ENCODE measurements at regions not wholly inside any gene's neighbourhood (a gene's known extent, or its start where the extent isn't known, plus 50 kb on each side); places are given as distances from the start of the nearest gene placed in this dataset.

DNA sequence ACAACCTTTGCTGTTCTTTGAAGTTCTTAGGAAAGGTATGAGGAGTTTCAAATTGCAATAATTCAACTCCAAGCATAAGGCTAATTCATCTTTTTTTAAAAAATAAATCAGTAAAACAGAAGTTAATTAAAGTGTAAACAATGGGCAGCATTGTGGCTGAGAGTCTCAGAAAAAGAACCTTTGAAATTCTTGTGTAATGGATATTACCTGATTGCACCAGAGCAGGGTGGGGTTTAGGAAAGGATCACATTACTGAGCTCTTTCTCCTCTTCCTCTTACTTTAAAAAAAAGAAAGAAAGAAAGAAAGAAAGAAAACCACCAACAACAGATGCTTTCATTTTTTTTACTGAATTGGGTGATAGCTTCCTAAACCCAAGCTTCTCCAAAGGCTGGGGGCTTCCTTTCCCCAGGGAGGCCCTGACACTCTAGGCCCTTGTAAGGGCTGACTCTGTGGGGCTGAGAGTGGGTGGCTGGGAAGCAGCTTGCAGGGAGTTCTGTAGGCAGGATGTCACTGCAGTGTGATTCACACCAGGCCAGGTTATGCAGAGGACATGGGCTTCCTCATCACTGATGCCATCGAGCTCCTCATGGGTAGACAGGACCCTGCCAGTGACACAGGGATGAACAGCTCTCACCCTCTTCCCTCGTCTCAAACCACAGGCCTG, 564.5 kb downstream of the FGF9 start:
- no peak for DNase-seq (ENCODE audit: low spot score)

DNA sequence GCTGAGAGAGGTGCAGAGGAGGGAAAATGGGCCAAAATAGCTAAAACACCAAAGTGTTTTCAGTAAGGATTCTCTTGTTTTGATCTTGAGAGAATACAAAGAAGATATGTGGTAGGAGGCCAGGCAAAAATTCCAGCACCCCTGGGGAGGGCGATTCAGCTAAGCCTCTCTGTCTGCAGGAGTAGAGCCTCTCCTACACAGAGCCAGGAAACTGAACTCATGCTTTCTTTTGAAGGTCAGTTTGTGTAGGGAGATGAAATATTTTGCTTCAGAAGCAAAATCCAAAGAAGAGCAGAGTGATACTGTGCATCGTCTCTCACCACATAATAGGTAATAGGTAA, 565.0 kb downstream of the FGF9 start:
- no peak for DNase-seq (ENCODE audit: low spot score)

- DNase-seq (ENCODE audit: low spot score), result no peak
Observed at GRCh38 chr13:22238269-22238668, 567.4 kb downstream of the FGF9 start.

- DNase-seq (ENCODE audit: low spot score), result no peak
Observed at GRCh38 chr13:22240716-22241115, 569.8 kb downstream of the FGF9 start.

GRCh38 chr13:22243469-22244163, 572.7 kb downstream of the FGF9 start:
- no peak for DNase-seq (ENCODE audit: low spot score)

GRCh38 chr13:22252281-22252830, 581.5 kb downstream of the FGF9 start:
- DNase-seq (ENCODE audit: low spot score), result no peak

DNA sequence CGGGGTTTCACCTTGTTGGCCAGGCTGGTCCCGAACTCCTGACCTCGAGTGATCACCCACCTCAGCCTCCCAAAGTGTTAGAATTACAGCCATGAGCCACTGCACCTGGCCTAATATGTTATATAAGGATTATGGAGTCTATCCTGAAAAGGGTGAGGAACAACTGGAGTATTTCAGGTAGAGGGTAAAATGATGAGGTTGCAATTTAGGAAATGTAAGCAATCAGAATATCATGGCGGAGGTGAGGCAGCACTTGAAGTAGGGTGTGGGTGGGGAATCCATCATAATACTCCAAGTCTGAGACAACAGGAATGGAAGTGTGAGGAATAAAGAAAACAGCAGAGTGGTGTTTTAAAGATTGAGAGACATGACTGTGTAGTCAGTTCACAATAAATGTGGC, 582.2 kb downstream of the FGF9 start:
- DNase-seq (ENCODE audit: low spot score), result no peak

DNA sequence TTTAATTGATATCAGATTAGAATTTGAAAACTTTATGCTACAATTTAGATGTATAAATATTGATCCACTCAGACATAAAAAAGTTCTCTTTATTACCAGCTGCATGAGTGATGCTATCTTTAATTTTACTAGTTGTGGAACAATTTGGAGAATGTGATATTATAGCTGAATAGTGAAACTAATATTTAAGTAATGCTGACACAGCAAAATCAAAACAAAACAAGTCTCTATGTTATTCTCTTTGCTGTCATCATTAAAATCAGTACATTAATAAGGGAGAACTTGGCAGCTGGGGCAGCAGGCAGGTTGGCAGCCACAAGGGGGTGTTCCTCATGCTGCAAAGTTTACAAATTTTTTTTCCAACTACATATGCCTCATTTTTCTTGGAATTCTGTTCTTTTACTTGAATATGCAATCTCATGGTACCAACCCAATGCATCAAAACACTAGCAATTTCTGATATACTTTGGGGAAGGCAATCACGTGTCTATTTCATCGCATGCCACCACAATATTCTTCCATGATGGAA, 585.3 kb downstream of the FGF9 start:
- no peak for DNase-seq (ENCODE audit: low spot score)

GRCh38 chr13:22262001-22262885, 591.4 kb downstream of the FGF9 start:
- no peak for DNase-seq (ENCODE audit: low spot score)

DNA sequence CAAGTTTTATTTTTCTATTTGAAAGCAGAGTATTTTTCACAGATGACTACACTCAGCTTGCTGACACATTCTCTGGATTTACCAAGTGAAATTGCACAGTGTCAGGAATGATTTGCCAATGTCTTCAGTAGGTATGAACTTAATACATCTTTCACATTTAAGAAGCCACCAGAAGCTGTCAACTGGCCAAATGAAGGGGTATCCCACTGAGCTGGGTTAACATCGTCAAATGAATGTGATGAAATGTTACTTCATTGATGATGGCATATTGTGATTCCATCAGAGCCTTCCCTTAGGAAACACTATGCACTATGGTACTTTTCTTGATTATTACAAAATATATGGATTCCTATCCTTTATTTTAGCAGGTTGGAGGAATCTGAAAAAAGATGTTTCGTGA, 592.3 kb downstream of the FGF9 start:
- DNase-seq (ENCODE audit: low spot score), result no peak

GRCh38 chr13:22265563-22265962, 594.7 kb downstream of the FGF9 start:
- DNase-seq (ENCODE audit: low spot score), result no peak

- DNase-seq (ENCODE audit: low spot score), result no peak
Observed at GRCh38 chr13:22270881-22271280, 600.0 kb downstream of the FGF9 start.

DNA sequence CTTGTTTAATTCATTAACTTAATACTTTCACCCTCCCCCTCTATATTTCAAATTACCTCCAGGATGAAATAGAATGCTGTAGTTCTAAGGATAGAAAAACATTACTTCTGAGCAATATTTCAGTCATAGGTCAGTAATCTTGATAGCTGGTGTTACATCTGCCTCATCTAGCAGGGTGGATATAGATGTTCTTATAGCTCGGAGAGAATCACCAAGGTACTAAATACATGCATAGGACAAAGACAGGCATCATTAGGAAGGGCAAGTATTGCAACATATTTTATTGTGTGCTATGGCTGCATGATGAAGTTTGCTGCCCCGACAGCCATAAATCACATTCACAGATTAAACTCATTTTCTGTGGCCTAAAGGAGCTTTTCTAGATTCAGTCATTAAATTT, 601.0 kb downstream of the FGF9 start:
- DNase-seq (ENCODE audit: low spot score), result no peak

DNA sequence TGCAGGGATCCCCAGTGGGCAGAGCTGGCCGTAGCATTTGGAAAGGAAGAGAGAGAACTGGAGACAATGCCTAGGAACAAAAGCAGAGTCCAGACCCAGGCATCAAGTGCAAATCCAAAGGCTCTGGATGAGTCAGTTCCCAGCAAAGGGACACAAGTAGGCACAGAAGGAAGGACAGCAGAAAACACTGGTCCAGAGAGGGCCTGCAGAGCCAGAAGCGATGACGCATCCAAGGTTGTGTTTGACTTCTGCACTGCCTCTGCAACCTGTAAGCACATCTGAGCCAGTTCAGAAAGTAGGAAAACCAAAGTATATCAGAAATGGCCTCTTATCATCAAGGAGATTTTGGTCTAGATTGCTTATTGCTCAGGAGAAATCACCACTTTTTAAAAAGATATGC, 604.5 kb downstream of the FGF9 start:
- no peak for DNase-seq (ENCODE audit: low spot score)

DNA sequence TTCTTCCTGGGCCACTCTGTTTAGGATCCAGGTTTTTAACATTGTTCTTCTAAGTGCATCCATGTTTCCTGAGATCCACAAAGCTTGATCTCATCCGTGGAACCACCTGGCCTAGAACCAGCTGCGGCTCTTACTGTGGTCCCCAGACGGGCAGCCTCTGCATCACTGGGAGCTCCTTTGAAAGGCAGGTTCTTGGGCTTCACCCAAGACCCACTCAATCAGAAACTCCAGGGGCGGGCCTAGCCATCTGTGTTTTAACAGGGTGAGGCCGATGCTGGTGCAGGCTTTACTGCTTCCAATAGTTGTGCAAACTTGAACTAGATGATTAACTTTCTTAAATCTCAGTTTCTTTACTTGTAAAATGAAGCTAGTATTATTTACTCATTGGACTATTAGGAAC, 605.7 kb downstream of the FGF9 start:
- no peak for DNase-seq (ENCODE audit: low spot score)

DNA sequence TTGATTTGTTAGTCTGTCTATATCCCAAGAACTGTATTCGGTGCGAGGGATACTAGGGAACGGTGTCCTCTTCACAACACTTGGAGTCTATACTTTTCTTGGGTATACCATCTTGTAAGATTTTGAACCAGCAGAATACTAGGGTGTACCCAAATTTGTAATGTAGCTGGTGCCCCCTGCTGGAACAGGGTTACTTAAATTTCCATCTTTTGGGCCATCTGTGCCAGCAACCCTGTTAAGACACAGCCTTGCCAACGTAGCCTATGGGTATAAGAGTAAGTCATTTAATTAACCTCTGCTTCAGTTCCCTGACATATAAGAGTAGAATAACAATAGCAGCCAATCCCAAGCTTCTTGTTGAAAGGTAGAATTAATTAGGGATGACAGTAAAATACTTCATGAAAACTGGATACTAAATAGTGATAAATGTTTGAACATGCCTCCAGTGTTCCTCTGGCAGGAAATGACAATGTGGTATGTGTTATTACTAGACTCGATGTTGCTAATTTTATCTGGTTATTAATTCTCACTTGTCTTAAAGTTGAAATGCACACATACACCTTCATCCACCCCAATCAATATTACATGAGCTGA, 607.6 kb downstream of the FGF9 start:
- DNase-seq (ENCODE audit: low spot score), result peak; percentile 51

- DNase-seq (ENCODE audit: low spot score), result no peak
Observed at GRCh38 chr13:22285867-22286266, 615.0 kb downstream of the FGF9 start.

GRCh38 chr13:22286338-22286737, 615.5 kb downstream of the FGF9 start:
- DNase-seq (ENCODE audit: low spot score), result no peak

- DNase-seq (ENCODE audit: low spot score), result no peak
Observed at GRCh38 chr13:22287343-22287920, 616.6 kb downstream of the FGF9 start.

- DNase-seq (ENCODE audit: low spot score), result no peak
Observed at GRCh38 chr13:22288496-22288895, 617.6 kb downstream of the FGF9 start.

DNA sequence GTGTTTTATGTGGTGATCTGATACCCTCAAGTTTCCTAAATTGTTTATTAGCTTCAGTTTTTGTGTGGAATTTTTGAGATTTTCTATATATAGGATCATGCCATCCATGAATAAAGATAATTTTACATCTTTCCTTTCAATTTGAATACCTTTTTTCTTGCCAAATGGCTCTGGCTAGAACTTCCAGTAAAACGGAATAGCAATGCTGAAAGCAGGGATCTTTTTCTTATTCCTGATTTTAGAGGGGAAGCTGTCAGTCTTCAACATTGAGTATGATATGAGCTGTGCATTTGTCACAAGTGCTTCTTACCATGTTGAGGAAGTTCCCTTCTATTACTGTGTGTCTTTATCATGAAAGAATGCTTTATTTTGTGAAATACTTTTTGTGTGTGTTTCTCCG, 618.8 kb downstream of the FGF9 start:
- DNase-seq (ENCODE audit: low spot score), result no peak

- no peak for DNase-seq (ENCODE audit: low spot score)
Observed at GRCh38 chr13:22298530-22298929, 627.7 kb downstream of the FGF9 start.

Data from ecto neural progenitor cell (in vitro differentiated cells).